Transverse colon (tissue), 4 donors: ENCODE measurements at regions not wholly inside any gene's neighbourhood (a gene's known extent, or its start where the extent isn't known, plus 50 kb on each side); places are given as distances from the start of the nearest gene placed in this dataset.

ENCODE experiments used
- CTCF ChIP-seq, 5 experiments: fragments of 200-600 bp in 3 of 5; fragments of 450-650 bp in 2 of 5; sonication (generic) in 3 of 5; IDR thresholded peaks; 1 replicate in 2 of 5; 2 replicates in 3 of 5; pipeline ENCODE4 v1.5.1; 2016 to 2017; ENCODE audit warnings: antibody characterized with exemption in 5 of 5, inconsistent platforms in 3 of 5, mild to moderate bottlenecking in 2 of 5, moderate library complexity in 1 of 5
- EP300 ChIP-seq: sonication (generic); formaldehyde crosslinking; IDR thresholded peaks from one replicate; pipeline ENCODE4 v1.6.1; 2017; ENCODE audit warnings: antibody characterized with exemption, low read depth
- POLR2A ChIP-seq: fragments of 450-650 bp; IDR thresholded peaks from one replicate; pipeline ENCODE4 v1.6.1; 2016; ENCODE audit warnings: antibody characterized with exemption, mild to moderate bottlenecking, moderate library complexity
- POLR2AphosphoS5 ChIP-seq, 3 donors: sonication (generic); formaldehyde crosslinking; IDR thresholded peaks; one replicate each; pipeline ENCODE4 v1.6.1; 2016; ENCODE audit warnings: antibody characterized with exemption in 3 of 3

- TF ChIP-seq EP300 (no peak), POLR2AphosphoS5 (IDR thresholded peaks at IDR 0.05) (no peak), CTCF (IDR thresholded peaks at IDR 0.05) (no peak), POLR2A (no peak)
Measured at GRCh38 chr6:88490908-88491264, 324.7 kb upstream of the CNR1 start.
